LoVo (cell line): ENCODE measurements at regions not wholly inside any gene's neighbourhood (a gene's known extent, or its start where the extent isn't known, plus 50 kb on each side); places are given as distances from the start of the nearest gene placed in this dataset.

ENCODE experiments used
- DNase-seq: peaks from one replicate; pipeline ENCODE4 v3.0.0-alpha.2; 2016; ENCODE audit warnings: low spot score

GRCh38 chr6:47360388-47360787, 50.7 kb upstream of the TNFRSF21 start:
- no peak for DNase-seq

DNA sequence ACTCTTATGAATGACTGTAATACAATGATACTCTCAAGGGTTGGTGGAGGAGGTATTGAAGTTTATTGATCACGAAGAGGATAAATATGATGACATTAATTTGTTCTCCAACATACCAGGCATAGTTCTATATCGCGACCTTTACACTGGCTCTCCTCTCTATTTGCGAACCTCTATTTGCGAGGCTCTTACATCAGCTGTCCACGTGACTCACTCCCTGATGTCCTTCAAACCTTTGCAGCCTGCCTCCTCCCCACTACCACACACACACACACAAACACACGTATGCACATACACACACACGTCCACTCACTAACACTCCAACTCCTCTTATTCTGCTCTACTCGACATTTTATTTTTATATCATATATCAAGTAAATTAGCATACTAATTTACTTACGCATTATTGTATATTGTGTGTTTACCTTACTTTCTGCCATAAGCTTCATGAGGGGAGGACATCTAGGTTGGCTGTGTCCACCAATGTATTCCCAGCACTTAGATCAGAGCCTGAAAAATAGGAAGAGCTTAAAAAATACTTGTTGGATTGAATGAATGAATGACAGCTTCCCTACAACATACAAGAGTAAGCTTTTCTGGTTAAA, 53.3 kb upstream of the TNFRSF21 start:
- DNase-seq: peak; percentile 38

DNA sequence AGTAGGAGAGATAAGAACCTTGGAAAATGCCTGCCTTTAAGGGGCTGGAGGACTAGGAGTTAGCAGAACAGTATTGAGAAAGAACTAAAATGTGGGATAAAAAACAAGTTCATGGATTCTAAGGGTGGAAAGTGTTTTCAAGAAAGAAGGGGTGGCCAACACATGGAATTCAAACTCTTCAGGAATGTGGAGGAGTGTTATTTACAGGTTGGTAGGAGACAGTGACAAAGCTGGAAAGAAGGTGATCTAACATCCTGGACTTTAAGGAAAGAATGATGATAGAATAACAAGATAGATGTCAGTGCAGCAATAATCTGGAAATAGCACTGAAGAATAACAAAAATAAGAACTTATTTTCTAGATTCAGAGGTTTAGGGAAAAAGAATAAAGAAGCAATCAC, 54.0 kb upstream of the TNFRSF21 start:
- DNase-seq: no peak

GRCh38 chr6:47366335-47366890, 56.7 kb upstream of the TNFRSF21 start:
- DNase-seq: no peak

DNA sequence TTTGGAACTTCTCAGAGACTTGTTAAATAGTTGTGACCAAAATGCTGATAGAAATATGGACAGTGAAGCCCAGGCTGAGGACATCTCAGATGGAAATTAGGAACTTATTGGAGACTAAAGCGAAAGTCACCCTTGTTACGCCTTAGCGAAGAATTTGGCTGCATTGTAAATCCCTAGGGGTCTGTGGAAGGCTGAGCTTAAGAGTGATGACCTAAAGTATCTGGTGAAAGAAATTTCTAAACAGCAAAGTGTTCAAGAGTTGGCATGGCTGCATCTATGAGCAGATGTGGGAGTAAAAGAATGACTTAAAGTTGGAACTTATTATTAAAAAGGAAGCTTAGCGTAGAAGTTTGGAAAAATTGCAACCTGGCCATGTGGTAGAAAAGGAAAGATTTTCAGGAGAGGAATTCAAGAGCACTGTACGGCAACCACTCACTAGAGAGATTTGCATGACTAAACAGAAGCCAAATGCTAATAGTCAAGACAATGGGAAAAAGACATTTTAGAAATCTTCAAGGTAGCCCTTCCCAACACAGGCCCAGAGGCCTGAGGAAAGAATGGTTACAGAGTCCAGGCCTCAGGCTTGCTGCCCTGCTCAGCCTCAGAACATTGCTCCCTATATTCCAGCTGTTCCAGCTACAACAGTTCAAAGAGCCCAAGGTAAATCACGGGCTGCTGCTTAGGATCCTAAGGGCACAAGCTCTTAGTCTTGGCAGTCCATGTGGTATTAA, 61.6 kb upstream of the TNFRSF21 start:
- no peak for DNase-seq

DNA sequence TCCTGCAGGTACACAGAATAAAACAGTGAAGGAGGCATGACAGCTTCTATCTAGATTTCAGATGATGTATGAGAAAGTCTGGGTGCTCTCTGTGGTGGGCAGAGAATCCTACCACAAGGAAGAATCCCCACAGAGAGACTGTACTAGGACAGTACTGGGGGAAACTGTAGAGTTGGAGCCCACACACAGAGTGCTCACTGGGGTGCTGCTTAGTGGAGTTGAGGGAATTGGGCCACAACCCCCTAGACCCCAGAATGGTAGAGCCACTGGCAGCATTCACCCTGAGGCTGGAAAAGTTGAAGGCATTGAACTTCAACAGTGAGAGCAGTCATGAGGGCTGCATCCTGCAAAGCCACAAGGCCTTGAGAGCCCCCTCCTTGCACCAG, 62.2 kb upstream of the TNFRSF21 start:
- DNase-seq: no peak

GRCh38 chr6:47372318-47372717, 62.6 kb upstream of the TNFRSF21 start:
- no peak for DNase-seq

- DNase-seq: no peak
Observed at GRCh38 chr6:47375426-47375825, 65.7 kb upstream of the TNFRSF21 start.

DNA sequence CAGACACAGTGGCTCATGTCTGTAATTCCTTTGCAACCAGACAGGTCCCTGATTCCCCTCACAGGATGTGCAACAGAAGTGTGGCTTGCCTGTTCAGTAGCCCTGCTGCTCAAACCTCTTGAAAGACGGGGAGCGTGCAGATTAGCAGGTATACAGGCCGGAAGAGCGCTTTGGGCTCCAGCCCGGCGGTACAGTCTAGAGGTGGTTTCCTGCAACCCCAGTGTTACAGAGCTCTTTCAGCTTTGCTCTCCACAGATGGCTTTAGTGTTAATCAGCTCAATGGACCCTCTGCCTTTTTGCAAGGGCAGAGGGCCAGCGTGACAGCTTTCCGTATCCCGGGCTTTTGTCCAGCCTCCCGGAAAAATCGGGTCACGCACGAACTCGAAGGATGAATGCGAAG, 67.2 kb upstream of the TNFRSF21 start:
- no peak for DNase-seq

GRCh38 chr6:47377971-47378370, 68.3 kb upstream of the TNFRSF21 start:
- DNase-seq: no peak

DNA sequence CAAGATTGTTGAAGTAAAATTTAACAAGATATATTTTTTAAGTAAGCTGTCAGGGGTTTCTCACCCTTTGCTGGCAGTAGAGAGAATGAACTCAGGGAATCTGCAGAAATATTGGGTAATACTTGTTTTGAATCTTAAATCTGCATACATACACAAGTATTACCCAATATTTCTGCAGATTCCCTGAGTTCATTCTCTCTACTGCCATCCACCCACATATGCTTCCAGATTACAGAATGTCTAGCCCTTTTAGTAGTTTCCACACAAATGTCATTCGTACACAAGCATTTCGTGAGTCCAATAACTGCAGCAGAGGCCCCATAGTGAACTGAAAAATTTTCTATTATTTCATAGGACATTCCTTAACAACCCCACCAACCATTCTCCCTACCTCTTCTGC, 69.6 kb upstream of the TNFRSF21 start:
- DNase-seq: no peak

DNA sequence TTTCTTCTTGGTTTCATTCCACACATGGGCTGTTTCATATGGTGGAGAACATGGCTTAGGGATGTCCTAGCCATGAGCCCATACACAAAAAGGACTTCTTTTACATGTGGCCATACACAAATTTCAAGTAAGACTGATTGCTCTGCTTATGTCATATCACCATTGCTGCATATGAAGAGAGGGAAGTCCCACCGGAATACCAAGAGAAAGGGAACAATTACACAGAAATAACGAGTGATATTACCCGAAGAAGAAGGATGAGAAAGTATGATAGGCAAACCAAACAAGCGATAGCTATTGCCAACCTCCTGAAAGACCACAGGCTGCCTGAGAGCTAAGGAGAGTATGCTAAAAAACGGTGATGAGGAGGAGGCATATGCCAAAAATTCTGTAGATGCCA, 70.5 kb upstream of the TNFRSF21 start:
- DNase-seq: no peak

DNA sequence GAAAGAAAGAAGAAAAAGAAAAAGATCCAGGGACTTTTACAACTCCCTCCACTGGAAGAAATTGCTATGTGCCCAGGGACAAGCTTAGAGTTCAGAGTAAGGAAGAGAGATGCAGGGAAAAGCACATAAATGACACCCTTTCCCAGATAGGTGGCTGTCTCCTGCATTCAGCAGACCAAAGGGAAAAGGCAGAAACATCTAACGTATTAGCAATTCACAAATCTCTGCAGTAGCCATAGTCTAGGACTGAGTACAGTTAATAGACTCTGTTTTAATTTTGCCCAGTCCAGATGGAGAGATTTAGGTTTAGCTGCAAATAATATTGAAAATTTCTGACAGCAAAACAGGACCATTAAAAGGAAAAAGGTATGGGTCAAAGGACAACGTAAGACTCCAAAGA, 71.3 kb upstream of the TNFRSF21 start:
- DNase-seq: no peak

- no peak for DNase-seq
Observed at GRCh38 chr6:47383360-47383759, 73.7 kb upstream of the TNFRSF21 start.

- no peak for DNase-seq
Observed at GRCh38 chr6:47391675-47392074, 82.0 kb upstream of the TNFRSF21 start.

- DNase-seq: no peak
Observed at GRCh38 chr6:47392251-47392650, 82.5 kb upstream of the TNFRSF21 start.

DNA sequence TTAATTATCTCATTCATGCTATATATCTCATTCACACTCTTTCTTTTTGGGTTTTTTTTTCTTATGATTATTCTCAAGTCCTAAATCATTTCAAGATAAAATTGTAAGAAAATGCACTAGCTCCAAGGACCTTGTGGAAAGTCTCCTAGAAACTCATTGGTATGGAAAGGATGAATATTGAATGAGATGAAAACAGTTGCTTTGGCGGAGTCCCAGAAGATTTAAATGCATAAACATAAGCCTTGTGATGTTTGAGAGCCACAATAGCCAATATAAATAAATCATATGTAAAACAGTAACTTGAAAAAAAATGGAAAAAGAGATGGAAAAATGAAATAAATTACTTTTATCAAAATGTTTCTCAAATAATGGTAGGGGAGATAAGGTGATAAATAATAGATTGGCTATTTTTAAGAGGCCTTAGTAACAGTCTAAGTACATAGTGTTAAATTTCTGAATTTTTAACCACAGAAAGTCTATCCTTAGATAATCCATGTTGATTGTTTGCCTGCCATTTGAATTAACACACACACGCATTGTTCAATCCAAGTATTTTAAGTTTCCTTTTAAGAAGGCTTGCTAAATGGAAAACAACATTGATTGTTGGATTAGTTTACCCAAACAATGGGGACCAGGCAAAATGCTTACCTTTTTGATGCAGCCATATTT, 81.1 kb upstream of the CD2AP start:
- no peak for DNase-seq

- no peak for DNase-seq
Observed at GRCh38 chr6:47400581-47400980, 77.0 kb upstream of the CD2AP start.

GRCh38 chr6:47402081-47402480, 75.5 kb upstream of the CD2AP start:
- no peak for DNase-seq

DNA sequence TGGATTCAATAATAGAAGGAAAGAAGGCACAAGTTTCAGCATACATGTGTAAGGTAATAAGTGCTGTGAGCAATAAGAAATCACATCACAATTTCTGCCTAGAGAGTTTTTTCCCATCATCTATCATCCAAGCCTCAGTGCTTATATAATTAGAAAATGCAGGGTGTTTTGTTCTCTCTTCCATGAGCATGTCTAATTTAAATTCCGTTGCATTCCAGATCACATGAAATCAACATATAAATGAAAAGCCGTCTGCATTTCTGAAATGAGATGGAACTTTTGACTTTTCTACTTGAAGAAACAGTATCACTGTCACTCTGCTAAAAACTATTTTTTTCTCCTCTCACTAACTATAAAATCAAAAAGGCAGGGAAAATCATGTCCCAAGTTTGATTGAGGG, 74.5 kb upstream of the CD2AP start:
- DNase-seq: no peak

- DNase-seq: peak; percentile 61
Observed at GRCh38 chr6:47403801-47404200, 73.8 kb upstream of the CD2AP start.

GRCh38 chr6:47404435-47404834, 73.2 kb upstream of the CD2AP start:
- no peak for DNase-seq

- DNase-seq: peak; percentile 90
Observed at GRCh38 chr6:47405273-47405672, 72.3 kb upstream of the CD2AP start.
